ENCODE measurements at regions not wholly inside any gene's neighbourhood (a gene's known extent, or its start where the extent isn't known, plus 50 kb on each side); places are given as distances from the start of the nearest gene placed in this dataset.

DNA sequence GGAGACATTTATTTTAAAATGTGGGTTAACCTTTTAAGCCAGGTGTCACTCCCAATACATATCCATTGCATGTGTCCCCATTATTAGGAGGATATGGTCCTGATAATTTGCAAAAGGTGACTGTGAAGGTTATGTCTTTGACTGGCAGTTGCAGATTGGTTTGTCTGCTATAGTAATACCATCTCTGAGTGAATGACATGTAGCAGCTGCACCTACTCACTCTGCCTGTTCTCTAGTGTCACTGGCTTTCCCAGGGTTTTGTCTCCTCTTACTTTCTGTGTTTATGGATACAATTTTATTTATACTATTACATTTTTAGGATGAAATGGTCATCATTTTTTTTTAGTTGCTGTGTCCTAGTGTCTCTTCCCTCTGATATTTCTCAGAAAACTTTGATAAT is 393.2 kb downstream of the C3orf38 start:
- ChIA-PET POLR2A (no interaction called here), CTCF (no interaction called here)
- H3K27ac ChIP-seq (ENCODE audit: low read length), result no peak overlapping the region
- no peak for DNase-seq (ENCODE audit: low read depth, low spot score)
- no peak for ATAC-seq
- no peaks in the 10 kb centered on the region for H3K4me1 ChIP-seq (ENCODE audit: control insufficient read depth, insufficient read depth, low read length)
- intact Hi-C loops (cut with micrococcal nuclease; ENCODE audit: unreplicated experiment) (no loop called here), in situ Hi-C loops (cut with HindIII; ENCODE audit: low pct_unique_long_range_greater_than_20kb, low sequenced_read_pairs) (no loop called here)
- no TSS peak for BruUV-seq (replicated peaks)
- H3K36me3 ChIP-seq (ENCODE audit: control insufficient read depth, insufficient read depth, low read length), result no peaks in the 10 kb centered on the region
- no peaks in the 10 kb centered on the region for H3K9me3 ChIP-seq (ENCODE audit: control insufficient read depth, insufficient read depth, low read depth, low read length)
- TF ChIP-seq POLR2AphosphoS5 (IDR thresholded peaks at IDR 0.05; ENCODE audit: low read depth, low read length) (no peak), CTCF (IDR thresholded peaks at IDR 0.05) (no peak)
- TF ChIP-seq, protein P1, sequence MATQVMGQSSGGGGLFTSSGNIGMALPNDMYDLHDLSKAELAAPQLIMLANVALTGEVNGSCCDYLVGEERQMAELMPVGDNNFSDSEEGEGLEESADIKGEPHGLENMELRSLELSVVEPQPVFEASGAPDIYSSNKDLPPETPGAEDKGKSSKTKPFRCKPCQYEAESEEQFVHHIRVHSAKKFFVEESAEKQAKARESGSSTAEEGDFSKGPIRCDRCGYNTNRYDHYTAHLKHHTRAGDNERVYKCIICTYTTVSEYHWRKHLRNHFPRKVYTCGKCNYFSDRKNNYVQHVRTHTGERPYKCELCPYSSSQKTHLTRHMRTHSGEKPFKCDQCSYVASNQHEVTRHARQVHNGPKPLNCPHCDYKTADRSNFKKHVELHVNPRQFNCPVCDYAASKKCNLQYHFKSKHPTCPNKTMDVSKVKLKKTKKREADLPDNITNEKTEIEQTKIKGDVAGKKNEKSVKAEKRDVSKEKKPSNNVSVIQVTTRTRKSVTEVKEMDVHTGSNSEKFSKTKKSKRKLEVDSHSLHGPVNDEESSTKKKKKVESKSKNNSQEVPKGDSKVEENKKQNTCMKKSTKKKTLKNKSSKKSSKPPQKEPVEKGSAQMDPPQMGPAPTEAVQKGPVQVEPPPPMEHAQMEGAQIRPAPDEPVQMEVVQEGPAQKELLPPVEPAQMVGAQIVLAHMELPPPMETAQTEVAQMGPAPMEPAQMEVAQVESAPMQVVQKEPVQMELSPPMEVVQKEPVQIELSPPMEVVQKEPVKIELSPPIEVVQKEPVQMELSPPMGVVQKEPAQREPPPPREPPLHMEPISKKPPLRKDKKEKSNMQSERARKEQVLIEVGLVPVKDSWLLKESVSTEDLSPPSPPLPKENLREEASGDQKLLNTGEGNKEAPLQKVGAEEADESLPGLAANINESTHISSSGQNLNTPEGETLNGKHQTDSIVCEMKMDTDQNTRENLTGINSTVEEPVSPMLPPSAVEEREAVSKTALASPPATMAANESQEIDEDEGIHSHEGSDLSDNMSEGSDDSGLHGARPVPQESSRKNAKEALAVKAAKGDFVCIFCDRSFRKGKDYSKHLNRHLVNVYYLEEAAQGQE (IDR thresholded peaks at IDR 0.05; ENCODE audit: insufficient read depth in 1 of 2, low read depth in 2 of 2, low read length in 1 of 2), result no peak
- no peak overlapping the region for H3K4me3 ChIP-seq (ENCODE audit: low read depth in 2 of 2, low read length in 2 of 2)
- H3K27me3 ChIP-seq (ENCODE audit: control insufficient read depth, insufficient read depth, low read length), result no peaks in the 10 kb centered on the region

DNA sequence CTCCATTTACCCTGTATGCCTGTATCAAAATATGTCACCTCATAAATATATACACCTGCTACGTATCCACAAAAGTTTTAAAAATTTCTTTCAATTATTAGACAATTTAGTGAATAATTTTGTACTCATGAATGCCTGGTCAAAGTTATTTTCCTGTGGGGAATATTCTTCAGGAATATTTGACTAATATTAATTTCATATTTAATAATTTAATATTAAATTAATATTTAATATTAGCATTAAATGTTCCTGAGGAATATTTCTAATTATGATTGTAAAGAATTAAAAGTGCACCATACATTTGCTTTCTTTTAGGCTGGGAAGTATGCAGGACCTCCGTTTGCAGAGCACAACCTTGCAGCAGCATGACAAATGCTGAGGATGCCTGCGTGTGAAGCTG is 422.7 kb downstream of the C3orf38 start:
- TF ChIP-seq TCF7L2 (IDR thresholded peaks at IDR 0.05; ENCODE audit: low read depth, low read length), result no peak
- no peak for TF ChIP-seq CTCF (IDR thresholded peaks at IDR 0.05)
- TF ChIP-seq, protein P1 (IDR thresholded peaks at IDR 0.05; ENCODE audit: insufficient read depth in 1 of 2, low read depth in 2 of 2, low read length in 1 of 2), result no peak
- no peak for TF ChIP-seq POLR2AphosphoS5 (IDR thresholded peaks at IDR 0.05; ENCODE audit: low read depth, low read length)
- no peak for TF ChIP-seq SIN3A (IDR thresholded peaks at IDR 0.05; ENCODE audit: borderline replicate concordance, insufficient read depth, low read depth, low read length)
- Histone ChIP-seq H3K9me3 (ENCODE audit: control insufficient read depth, insufficient read depth, low read depth, low read length) (no peaks in the 10 kb centered on the region), H3K36me3 (ENCODE audit: control insufficient read depth, insufficient read depth, low read length) (no peaks in the 10 kb centered on the region), H3K27me3 (ENCODE audit: control insufficient read depth, insufficient read depth, low read length) (no peaks in the 10 kb centered on the region), H3K27ac (ENCODE audit: low read length) (no peak overlapping the region), H3K4me3 (ENCODE audit: low read depth in 2 of 2, low read length in 2 of 2) (no peak overlapping the region), H3K4me1 (ENCODE audit: control insufficient read depth, insufficient read depth, low read length) (no peaks in the 10 kb centered on the region)
- DNase-seq (ENCODE audit: low read depth, low spot score) (no peak), ATAC-seq (no peak)
- ChIA-PET CTCF (no interaction called here), POLR2A (no interaction called here)
- in situ Hi-C loops (cut with HindIII; ENCODE audit: low pct_unique_long_range_greater_than_20kb, low sequenced_read_pairs) (no loop called here), intact Hi-C loops (cut with micrococcal nuclease; ENCODE audit: unreplicated experiment) (no loop called here)
- BruUV-seq (replicated peaks), result no TSS peak

Data from Panc1 (cell line).